Nephron (organoid): ENCODE measurements at regions not wholly inside any gene's neighbourhood (a gene's known extent, or its start where the extent isn't known, plus 50 kb on each side); places are given as distances from the start of the nearest gene placed in this dataset.

Experiments
- H3K27ac Mint-ChIP-seq, 3 experiments: 2 replicates each; pipeline ENCODE4 v1.8.0; 2020; ENCODE audit warnings: mixed read lengths in 3 of 3, mild to moderate bottlenecking in 2 of 3, moderate library complexity in 1 of 3
- H3K27me3 Mint-ChIP-seq: 2 replicates; pipeline ENCODE4 v1.8.0; 2021; ENCODE audit warnings: low read depth, mild to moderate bottlenecking, moderate library complexity, mixed read lengths
- H3K36me3 Mint-ChIP-seq: 2 replicates; pipeline ENCODE4 v1.8.0; 2020; ENCODE audit warnings: low read depth, mixed read lengths
- H3K4me1 Mint-ChIP-seq: 2 replicates; pipeline ENCODE4 v1.8.0; 2020; ENCODE audit warnings: mixed read lengths
- H3K4me3 Mint-ChIP-seq, 3 experiments: 2 replicates each; pipeline ENCODE4 v1.8.0; 2020; ENCODE audit warnings: mild to moderate bottlenecking in 3 of 3, mixed read lengths in 3 of 3, moderate library complexity in 2 of 3
- H3K9me3 Mint-ChIP-seq: 2 replicates; pipeline ENCODE4 v1.8.0; 2020; ENCODE audit warnings: mixed read lengths
- CTCF ChIP-seq, 3 experiments: fragments of 200-600 bp; sonication (generic); IDR thresholded peaks; one replicate each; pipeline ENCODE4 v1.5.0; 2021; ENCODE audit warnings: antibody characterized with exemption in 3 of 3; ENCODE audit not compliant: unreplicated experiment in 3 of 3

- H3K4me1 Mint-ChIP-seq = no peaks in the 10 kb centered on the region
- H3K4me3 Mint-ChIP-seq = no peak overlapping the region
- peak overlapping the region in 1 of 3 experiments; percentile 56 for H3K27ac Mint-ChIP-seq
- H3K9me3 Mint-ChIP-seq = no peaks in the 10 kb centered on the region
- H3K27me3 Mint-ChIP-seq = no peaks in the 10 kb centered on the region
- no peaks in the 10 kb centered on the region for H3K36me3 Mint-ChIP-seq
- no peak for TF ChIP-seq CTCF (IDR thresholded peaks at IDR 0.05; ENCODE audit: unreplicated experiment in 3 of 3)
These were observed 736.8 kb downstream of the RFPL4B start for GRCh38 chr6:113083947-113084346.

- Mint-ChIP-seq H3K9me3 (no peaks in the 10 kb centered on the region), H3K27ac (no peak overlapping the region), H3K27me3 (no peaks in the 10 kb centered on the region), H3K36me3 (no peaks in the 10 kb centered on the region), H3K4me3 (no peak overlapping the region), H3K4me1 (peaks cover 11% of the 10 kb centered on the region)
- TF ChIP-seq CTCF (IDR thresholded peaks at IDR 0.05; ENCODE audit: unreplicated experiment in 3 of 3) = no peak
These were observed 741.9 kb downstream of the RFPL4B start for GRCh38 chr6:113089056-113089455.

GRCh38 chr6:113092795-113093194, 745.7 kb downstream of the RFPL4B start:
- H3K36me3 Mint-ChIP-seq = peaks cover 5% of the 10 kb centered on the region
- no peak for TF ChIP-seq CTCF (IDR thresholded peaks at IDR 0.05; ENCODE audit: unreplicated experiment in 3 of 3)
- H3K4me3 Mint-ChIP-seq = no peak overlapping the region
- peaks cover 7% of the 10 kb centered on the region for H3K9me3 Mint-ChIP-seq
- peaks cover 15% of the 10 kb centered on the region for H3K4me1 Mint-ChIP-seq
- H3K27me3 Mint-ChIP-seq = no peaks in the 10 kb centered on the region
- peak overlapping the region; percentile 17 to 72 (median 32) for H3K27ac Mint-ChIP-seq

GRCh38 chr6:113094779-113095178, 747.6 kb downstream of the RFPL4B start:
- H3K27ac Mint-ChIP-seq = peak overlapping the region in 2 of 3 experiments; percentile 43 to 51
- TF ChIP-seq CTCF (IDR thresholded peaks at IDR 0.05; ENCODE audit: unreplicated experiment in 3 of 3) = no peak
- H3K36me3 Mint-ChIP-seq = peaks cover 11% of the 10 kb centered on the region
- no peaks in the 10 kb centered on the region for H3K27me3 Mint-ChIP-seq
- peaks cover 15% of the 10 kb centered on the region for H3K4me1 Mint-ChIP-seq
- no peak overlapping the region for H3K4me3 Mint-ChIP-seq
- peaks cover 16% of the 10 kb centered on the region for H3K9me3 Mint-ChIP-seq

GRCh38 chr6:113095841-113096240, 748.7 kb downstream of the RFPL4B start:
- H3K36me3 Mint-ChIP-seq = peaks cover 11% of the 10 kb centered on the region
- H3K9me3 Mint-ChIP-seq = peaks cover 20% of the 10 kb centered on the region
- no peaks in the 10 kb centered on the region for H3K27me3 Mint-ChIP-seq
- peaks cover 15% of the 10 kb centered on the region for H3K4me1 Mint-ChIP-seq
- H3K4me3 Mint-ChIP-seq = no peak overlapping the region
- TF ChIP-seq CTCF (IDR thresholded peaks at IDR 0.05; ENCODE audit: unreplicated experiment in 3 of 3) = no peak
- no peak overlapping the region for H3K27ac Mint-ChIP-seq

GRCh38 chr6:113102761-113103160, 754.4 kb upstream of the MARCKS start:
- peaks cover 14% of the 10 kb centered on the region for H3K36me3 Mint-ChIP-seq
- H3K4me1 Mint-ChIP-seq = peaks cover 17% of the 10 kb centered on the region
- H3K9me3 Mint-ChIP-seq = peaks cover 26% of the 10 kb centered on the region
- no peaks in the 10 kb centered on the region for H3K27me3 Mint-ChIP-seq
- no peak overlapping the region for H3K4me3 Mint-ChIP-seq
- TF ChIP-seq CTCF (IDR thresholded peaks at IDR 0.05; ENCODE audit: unreplicated experiment in 3 of 3) = no peak
- peak overlapping the region; percentile 71 to 90 (median 78) for H3K27ac Mint-ChIP-seq
